Embryonic facial prominence (tissue), 1 donor: ENCODE measurements at regions not wholly inside any gene's neighbourhood (a gene's known extent, or its start where the extent isn't known, plus 50 kb on each side); places are given as distances from the start of the nearest gene placed in this dataset.
"Not testable (repeated sequence)": the region's sequence is repeated elsewhere in the genome, so short reads cannot be mapped to it uniquely, and the experiment has no call there.

Experiments
- DNase-seq: peaks from one replicate; pipeline ENCODE4 v3.0.0-alpha.2; 2016; ENCODE audit errors: extremely low spot score

- no peak for DNase-seq
These were observed 129.2 kb downstream of the MYCN start for GRCh38 chr2:16069663-16069932.

- DNase-seq = no peak
These were observed 128.2 kb downstream of the MYCN start for GRCh38 chr2:16068552-16068940.

- DNase-seq = no peak
These were observed 127.7 kb downstream of the MYCN start for GRCh38 chr2:16067866-16068551.

- no peak for DNase-seq
These were observed 127.1 kb downstream of the MYCN start for GRCh38 chr2:16067444-16067843.

- no peak for DNase-seq
These were observed 126.7 kb downstream of the MYCN start for GRCh38 chr2:16067037-16067406.

- DNase-seq = no peak
These were observed 126.1 kb downstream of the MYCN start for GRCh38 chr2:16066261-16067036.

GRCh38 chr2:16065272-16066069, 125.1 kb downstream of the MYCN start:
- not testable (repeated sequence) for DNase-seq

- no peak for DNase-seq
These were observed 124.4 kb downstream of the MYCN start for GRCh38 chr2:16064745-16065144.

- no peak for DNase-seq
These were observed 123.7 kb downstream of the MYCN start for GRCh38 chr2:16063955-16064633.

GRCh38 chr2:16063251-16063850, 123.0 kb downstream of the MYCN start:
- DNase-seq = no peak

- DNase-seq = no peak
These were observed 122.3 kb downstream of the MYCN start for GRCh38 chr2:16062471-16063250.

- DNase-seq = no peak
These were observed 121.3 kb downstream of the MYCN start for GRCh38 chr2:16061441-16062217.

- no peak for DNase-seq
These were observed 120.6 kb downstream of the MYCN start for GRCh38 chr2:16060936-16061338.

- DNase-seq = no peak
These were observed 120.0 kb downstream of the MYCN start for GRCh38 chr2:16060125-16060935.

GRCh38 chr2:16059393-16060016, 119.2 kb downstream of the MYCN start:
- no peak for DNase-seq

GRCh38 chr2:16058747-16059358, 118.5 kb downstream of the MYCN start:
- no peak for DNase-seq

GRCh38 chr2:16058256-16058655, 117.9 kb downstream of the MYCN start:
- no peak for DNase-seq

- DNase-seq = no peak
These were observed 117.3 kb downstream of the MYCN start for GRCh38 chr2:16057661-16058060.
